GM23338 (cell line): ENCODE measurements at regions not wholly inside any gene's neighbourhood (a gene's known extent, or its start where the extent isn't known, plus 50 kb on each side); places are given as distances from the start of the nearest gene placed in this dataset.

Experiments used
- ATAC-seq: fragments of 200-7000 bp; cut with Tn5 transposase; 3 replicates; pipeline ENCODE4 v1.9.1; 2020
- DNase-seq: peaks from one replicate; pipeline ENCODE4 v3.0.0-alpha.2; 2015; ENCODE audit warnings: low spot score
- H2AFZ ChIP-seq: fragments of 200-600 bp; sonication (generic); 2 replicates; pipeline ENCODE4 v1.8.0; 2016; ENCODE audit warnings: antibody characterized with exemption, mild to moderate bottlenecking, moderate library complexity
- H3F3A ChIP-seq: fragments of 200-600 bp; sonication (generic); replicated peaks from 2 replicates; pipeline ENCODE4 v1.8.0; 2017; ENCODE audit warnings: antibody characterized with exemption, mixed run types, low read depth
- H3K27ac ChIP-seq: fragments of 200-600 bp; sonication (generic); 2 replicates; pipeline ENCODE4 v1.6.1; 2016; ENCODE audit warnings: low read depth
- H3K27me3 ChIP-seq: fragments of 200-600 bp; sonication (generic); 2 replicates; pipeline ENCODE4 v1.8.0; 2016; ENCODE audit warnings: mild to moderate bottlenecking, mixed run types, moderate library complexity; ENCODE audit not compliant: insufficient read depth
- H3K36me3 ChIP-seq: fragments of 200-600 bp; sonication (generic); 2 replicates; pipeline ENCODE4 v1.8.0; 2016; ENCODE audit warnings: mild to moderate bottlenecking; ENCODE audit not compliant: insufficient read depth
- H3K4me1 ChIP-seq: fragments of 200-600 bp; sonication (generic); 2 replicates; pipeline ENCODE4 v1.8.0; 2016; ENCODE audit warnings: mild to moderate bottlenecking, moderate library complexity; ENCODE audit not compliant: insufficient read depth
- H3K4me2 ChIP-seq: fragments of 200-600 bp; sonication (generic); 2 replicates; pipeline ENCODE4 v1.7.1; 2017; ENCODE audit warnings: mixed run types
- H3K4me3 ChIP-seq: fragments of 200-600 bp; sonication (generic); 2 replicates; pipeline ENCODE4 v1.6.1; 2016; ENCODE audit warnings: mixed run types
- H3K79me2 ChIP-seq: fragments of 200-600 bp; sonication (generic); replicated peaks from 2 replicates; pipeline ENCODE4 v1.8.0; 2017; ENCODE audit warnings: mild to moderate bottlenecking; ENCODE audit not compliant: insufficient read depth
- H3K9me2 ChIP-seq: fragments of 200-600 bp; sonication (generic); 2 replicates; pipeline ENCODE4 v1.8.0; 2017; ENCODE audit not compliant: insufficient read depth
- H4K20me1 ChIP-seq: fragments of 200-600 bp; sonication (generic); replicated peaks from 2 replicates; pipeline ENCODE4 v1.8.0; 2017; ENCODE audit warnings: mild to moderate bottlenecking; ENCODE audit not compliant: insufficient read depth
- H3K27ac Mint-ChIP-seq: 2 replicates; pipeline ENCODE4 v1.8.0; 2020; ENCODE audit warnings: inconsistent platforms, mild to moderate bottlenecking, moderate library complexity, mixed read lengths
- H3K27me3 Mint-ChIP-seq: 3 replicates; pipeline ENCODE4 v1.8.0; 2022; ENCODE audit warnings: low read depth, mild to moderate bottlenecking, moderate library complexity, mixed read lengths, inconsistent platforms; ENCODE audit not compliant: insufficient read depth, poor library complexity
- H3K36me3 Mint-ChIP-seq: 3 replicates; pipeline ENCODE4 v1.8.0; 2021; ENCODE audit warnings: low read depth, mild to moderate bottlenecking, inconsistent platforms, moderate library complexity, mixed read lengths
- H3K4me1 Mint-ChIP-seq: 3 replicates; pipeline ENCODE4 v1.8.0; 2020; ENCODE audit warnings: mild to moderate bottlenecking, inconsistent platforms, mixed read lengths
- H3K4me3 Mint-ChIP-seq: 3 replicates; pipeline ENCODE4 v1.8.0; 2021; ENCODE audit warnings: moderate library complexity, mild to moderate bottlenecking, inconsistent platforms, mixed read lengths
- H3K9me3 Mint-ChIP-seq: 3 replicates; pipeline ENCODE4 v1.8.0; 2020; ENCODE audit warnings: moderate library complexity, mild to moderate bottlenecking, inconsistent platforms, mixed read lengths
- CREB1 ChIP-seq: fragments of 250-450 bp; sonication (Bioruptor Pico); IDR thresholded peaks from 2 replicates; pipeline ENCODE4 v1.5.0; 2020; ENCODE audit warnings: low read depth, mild to moderate bottlenecking, moderate library complexity
- CTCF ChIP-seq, 2 experiments: fragments of 200-600 bp in 1 of 2; sonication (generic) in 1 of 2; conservative IDR thresholded peaks; 2 replicates each; pipeline versions ENCODE4 v1.5.1 to v1.6.1; 2016 to 2017; ENCODE audit warnings: antibody characterized with exemption in 2 of 2, low read depth in 2 of 2, mild to moderate bottlenecking in 2 of 2, moderate library complexity in 1 of 2
- ETS1 ChIP-seq: IDR thresholded peaks from 2 replicates; pipeline ENCODE4 v1.6.1; 2016; ENCODE audit warnings: antibody characterized with exemption
- EZH2 ChIP-seq: fragments of 200-600 bp; sonication (generic); IDR thresholded peaks from one replicate; pipeline ENCODE4 v1.8.0; 2017; ENCODE audit warnings: antibody characterized with exemption, mild to moderate bottlenecking, low read depth; ENCODE audit not compliant: unreplicated experiment
- EZH2phosphoT487 ChIP-seq: fragments of 200-600 bp; sonication (generic); IDR thresholded peaks from one replicate; pipeline ENCODE4 v1.8.1; 2018; ENCODE audit warnings: antibody characterized with exemption; ENCODE audit not compliant: unreplicated experiment
- JUNB ChIP-seq: IDR thresholded peaks from one replicate; pipeline ENCODE4 v1.6.1; 2016; ENCODE audit warnings: antibody characterized with exemption; ENCODE audit not compliant: unreplicated experiment
- NANOG ChIP-seq: IDR thresholded peaks from 2 replicates; pipeline ENCODE4 v1.6.1; 2016; ENCODE audit warnings: antibody characterized with exemption, borderline replicate concordance
- POLR2AphosphoS5 ChIP-seq: IDR thresholded peaks from 2 replicates; pipeline ENCODE4 v1.6.1; 2016; ENCODE audit warnings: antibody characterized with exemption, low read depth
- STAT1 ChIP-seq: IDR thresholded peaks from one replicate; pipeline ENCODE4 v1.6.1; 2016; ENCODE audit warnings: antibody characterized with exemption; ENCODE audit not compliant: unreplicated experiment
- ZNF114 ChIP-seq: fragments of 250-450 bp; sonication (Bioruptor Pico); IDR thresholded peaks from 2 replicates; pipeline ENCODE4 v1.5.0; 2020; ENCODE audit warnings: mild to moderate bottlenecking, moderate library complexity
- ZNF331 ChIP-seq: fragments of 250-450 bp; sonication (Bioruptor Pico); IDR thresholded peaks from 2 replicates; pipeline ENCODE4 v1.5.0; 2020; ENCODE audit warnings: low read depth, mild to moderate bottlenecking, moderate library complexity
- TF ChIP-seq, protein P1 (sequence below): fragments of 250-450 bp; sonication (Bioruptor Pico); IDR thresholded peaks from 2 replicates; pipeline ENCODE4 v1.5.0; 2020; ENCODE audit warnings: mild to moderate bottlenecking, moderate library complexity

GRCh38 chr2:2992634-2993033 lies 385.0 kb downstream of the EIPR1 start:
- Mint-ChIP-seq H3K9me3 (peaks cover 19% of the 10 kb centered on the region; the same call in 2 of the 3 replicates), H3K27me3 (peaks cover 1% of the 10 kb centered on the region), H3K27ac (no peak overlapping the region), H3K4me1 (no peaks in the 10 kb centered on the region), H3K36me3 (no peaks in the 10 kb centered on the region; the same call in 2 of the 3 replicates), H3K4me3 (no peak overlapping the region)
- no peaks in the 10 kb centered on the region for H3F3A ChIP-seq
- H3K27ac ChIP-seq, result no peak overlapping the region
- peak in 1 of 2 experiments; percentile 52; a peak in 2 of 4 replicates for TF ChIP-seq CTCF (conservative IDR thresholded peaks at IDR 0.05; ENCODE audit: low read depth in 2 of 2)
- no peak for TF ChIP-seq EZH2
- H3K27me3 ChIP-seq, result no peaks in the 10 kb centered on the region
- H3K79me2 ChIP-seq, result no peaks in the 10 kb centered on the region
- no peaks in the 10 kb centered on the region for H4K20me1 ChIP-seq
- H3K4me2 ChIP-seq, result no peak overlapping the region
- H3K9me2 ChIP-seq, result no peaks in the 10 kb centered on the region
- no peaks in the 10 kb centered on the region for H3K4me1 ChIP-seq
- H2AFZ ChIP-seq, result no peak overlapping the region
- ATAC-seq, result no peak
- 0 out of 2 replicates have a peak, but pooled peaks cover 4% of the 10 kb centered on the region for H3K36me3 ChIP-seq
- no peak for DNase-seq
- H3K4me3 ChIP-seq, result no peak overlapping the region

GRCh38 chr2:2985020-2985419 lies 392.6 kb downstream of the EIPR1 start:
- H2AFZ ChIP-seq, result no peak overlapping the region
- H3K9me2 ChIP-seq, result no peaks in the 10 kb centered on the region
- H3K4me3 ChIP-seq, result no peak overlapping the region
- ATAC-seq (no peak), DNase-seq (no peak)
- no peak overlapping the region for H3K27ac ChIP-seq
- no peak overlapping the region for H3K4me2 ChIP-seq
- peaks cover 20% of the 10 kb centered on the region; the same call in 2 of the 3 replicates for H3K9me3 Mint-ChIP-seq
- H3K79me2 ChIP-seq, result no peaks in the 10 kb centered on the region
- H3K4me3 Mint-ChIP-seq, result no peak overlapping the region
- no peaks in the 10 kb centered on the region; the same call in 2 of the 3 replicates for H3K36me3 Mint-ChIP-seq
- no peaks in the 10 kb centered on the region for H3K4me1 Mint-ChIP-seq
- no peaks in the 10 kb centered on the region for H3K4me1 ChIP-seq
- peaks cover 6% of the 10 kb centered on the region for H3K27me3 Mint-ChIP-seq
- H3K27ac Mint-ChIP-seq, result no peak overlapping the region
- H3K36me3 ChIP-seq, result 0 out of 2 replicates have a peak, but pooled peaks cover 4% of the 10 kb centered on the region
- no peaks in the 10 kb centered on the region for H3K27me3 ChIP-seq
- no peaks in the 10 kb centered on the region for H4K20me1 ChIP-seq
- no peaks in the 10 kb centered on the region for H3F3A ChIP-seq
- TF ChIP-seq, protein P1, sequence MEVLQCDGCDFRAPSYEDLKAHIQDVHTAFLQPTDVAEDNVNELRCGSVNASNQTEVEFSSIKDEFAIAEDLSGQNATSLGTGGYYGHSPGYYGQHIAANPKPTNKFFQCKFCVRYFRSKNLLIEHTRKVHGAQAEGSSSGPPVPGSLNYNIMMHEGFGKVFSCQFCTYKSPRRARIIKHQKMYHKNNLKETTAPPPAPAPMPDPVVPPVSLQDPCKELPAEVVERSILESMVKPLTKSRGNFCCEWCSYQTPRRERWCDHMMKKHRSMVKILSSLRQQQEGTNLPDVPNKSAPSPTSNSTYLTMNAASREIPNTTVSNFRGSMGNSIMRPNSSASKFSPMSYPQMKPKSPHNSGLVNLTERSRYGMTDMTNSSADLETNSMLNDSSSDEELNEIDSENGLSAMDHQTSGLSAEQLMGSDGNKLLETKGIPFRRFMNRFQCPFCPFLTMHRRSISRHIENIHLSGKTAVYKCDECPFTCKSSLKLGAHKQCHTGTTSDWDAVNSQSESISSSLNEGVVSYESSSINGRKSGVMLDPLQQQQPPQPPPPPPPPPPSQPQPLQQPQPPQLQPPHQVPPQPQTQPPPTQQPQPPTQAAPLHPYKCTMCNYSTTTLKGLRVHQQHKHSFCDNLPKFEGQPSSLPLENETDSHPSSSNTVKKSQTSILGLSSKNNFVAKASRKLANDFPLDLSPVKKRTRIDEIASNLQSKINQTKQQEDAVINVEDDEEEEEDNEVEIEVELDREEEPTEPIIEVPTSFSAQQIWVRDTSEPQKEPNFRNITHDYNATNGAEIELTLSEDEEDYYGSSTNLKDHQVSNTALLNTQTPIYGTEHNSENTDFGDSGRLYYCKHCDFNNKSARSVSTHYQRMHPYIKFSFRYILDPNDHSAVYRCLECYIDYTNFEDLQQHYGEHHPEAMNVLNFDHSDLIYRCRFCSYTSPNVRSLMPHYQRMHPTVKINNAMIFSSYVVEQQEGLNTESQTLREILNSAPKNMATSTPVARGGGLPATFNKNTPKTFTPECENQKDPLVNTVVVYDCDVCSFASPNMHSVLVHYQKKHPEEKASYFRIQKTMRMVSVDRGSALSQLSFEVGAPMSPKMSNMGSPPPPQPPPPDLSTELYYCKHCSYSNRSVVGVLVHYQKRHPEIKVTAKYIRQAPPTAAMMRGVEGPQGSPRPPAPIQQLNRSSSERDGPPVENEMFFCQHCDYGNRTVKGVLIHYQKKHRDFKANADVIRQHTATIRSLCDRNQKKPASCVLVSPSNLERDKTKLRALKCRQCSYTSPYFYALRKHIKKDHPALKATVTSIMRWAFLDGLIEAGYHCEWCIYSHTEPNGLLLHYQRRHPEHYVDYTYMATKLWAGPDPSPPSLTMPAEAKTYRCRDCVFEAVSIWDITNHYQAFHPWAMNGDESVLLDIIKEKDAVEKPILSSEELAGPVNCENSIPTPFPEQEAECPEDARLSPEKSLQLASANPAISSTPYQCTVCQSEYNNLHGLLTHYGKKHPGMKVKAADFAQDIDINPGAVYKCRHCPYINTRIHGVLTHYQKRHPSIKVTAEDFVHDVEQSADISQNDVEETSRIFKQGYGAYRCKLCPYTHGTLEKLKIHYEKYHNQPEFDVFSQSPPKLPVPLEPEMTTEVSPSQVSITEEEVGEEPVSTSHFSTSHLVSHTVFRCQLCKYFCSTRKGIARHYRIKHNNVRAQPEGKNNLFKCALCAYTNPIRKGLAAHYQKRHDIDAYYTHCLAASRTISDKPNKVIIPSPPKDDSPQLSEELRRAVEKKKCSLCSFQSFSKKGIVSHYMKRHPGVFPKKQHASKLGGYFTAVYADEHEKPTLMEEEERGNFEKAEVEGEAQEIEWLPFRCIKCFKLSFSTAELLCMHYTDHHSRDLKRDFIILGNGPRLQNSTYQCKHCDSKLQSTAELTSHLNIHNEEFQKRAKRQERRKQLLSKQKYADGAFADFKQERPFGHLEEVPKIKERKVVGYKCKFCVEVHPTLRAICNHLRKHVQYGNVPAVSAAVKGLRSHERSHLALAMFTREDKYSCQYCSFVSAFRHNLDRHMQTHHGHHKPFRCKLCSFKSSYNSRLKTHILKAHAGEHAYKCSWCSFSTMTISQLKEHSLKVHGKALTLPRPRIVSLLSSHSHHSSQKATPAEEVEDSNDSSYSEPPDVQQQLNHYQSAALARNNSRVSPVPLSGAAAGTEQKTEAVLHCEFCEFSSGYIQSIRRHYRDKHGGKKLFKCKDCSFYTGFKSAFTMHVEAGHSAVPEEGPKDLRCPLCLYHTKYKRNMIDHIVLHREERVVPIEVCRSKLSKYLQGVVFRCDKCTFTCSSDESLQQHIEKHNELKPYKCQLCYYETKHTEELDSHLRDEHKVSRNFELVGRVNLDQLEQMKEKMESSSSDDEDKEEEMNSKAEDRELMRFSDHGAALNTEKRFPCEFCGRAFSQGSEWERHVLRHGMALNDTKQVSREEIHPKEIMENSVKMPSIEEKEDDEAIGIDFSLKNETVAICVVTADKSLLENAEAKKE (CRISPR knock-in tag), result no peak
- TF ChIP-seq STAT1 (no peak), POLR2AphosphoS5 (no peak), CREB1 (CRISPR knock-in tag) (no peak), ZNF114 (CRISPR knock-in tag) (no peak), NANOG (no peak), JUNB (no peak), EZH2phosphoT487 (no peak), ETS1 (no peak), ZNF331 (CRISPR knock-in tag) (no peak)
